Skeletal muscle satellite cell (primary cell): ENCODE measurements at regions not wholly inside any gene's neighbourhood (a gene's known extent, or its start where the extent isn't known, plus 50 kb on each side); places are given as distances from the start of the nearest gene placed in this dataset.

Experiments used
- H3K27me3 ChIP-seq: 2 replicates; pipeline ENCODE4 v1.7.0; 2013; ENCODE audit warnings: low read length; ENCODE audit not compliant: control insufficient read depth, insufficient read depth
- H3K36me3 ChIP-seq: 2 replicates; pipeline ENCODE4 v1.7.0; 2013; ENCODE audit warnings: mild to moderate bottlenecking, control low read depth, low read length; ENCODE audit not compliant: insufficient read depth
- H3K4me1 ChIP-seq: 2 replicates; pipeline ENCODE4 v1.7.0; 2013; ENCODE audit warnings: low read length; ENCODE audit not compliant: control insufficient read depth, insufficient read depth
- H3K4me2 ChIP-seq: 2 replicates; pipeline ENCODE4 v1.7.0; 2013; ENCODE audit warnings: mild to moderate bottlenecking, low read length
- H3K4me3 ChIP-seq: 2 replicates; pipeline ENCODE4 v1.7.0; 2013; ENCODE audit warnings: low read length
- H3K9ac ChIP-seq: 2 replicates; pipeline ENCODE4 v1.7.0; 2013; ENCODE audit warnings: mild to moderate bottlenecking, low read depth, low read length, moderate library complexity
- H3K9me3 ChIP-seq: replicated peaks from 2 replicates; pipeline ENCODE4 v1.7.0; 2013; ENCODE audit warnings: mild to moderate bottlenecking, control low read depth, low read length

DNA sequence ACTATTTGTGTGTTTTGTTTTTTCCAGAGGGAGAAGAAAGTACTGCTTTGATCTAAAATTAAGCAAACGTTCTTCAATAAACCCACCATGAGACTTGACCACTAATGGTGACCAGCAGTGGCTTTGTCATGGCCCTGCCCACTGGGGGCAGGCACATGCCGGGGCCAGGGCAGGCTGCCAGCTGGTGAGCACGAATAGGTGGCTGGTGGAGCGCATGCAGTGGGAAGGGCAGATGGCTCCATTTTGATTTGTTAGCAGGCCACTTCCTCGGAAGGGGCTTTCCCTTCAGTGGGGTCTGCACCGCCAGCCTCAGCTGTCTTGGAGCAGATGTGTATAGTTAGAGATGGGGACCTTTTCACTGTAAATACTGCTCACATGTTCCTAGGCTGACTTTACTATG is 277.1 kb downstream of the SOX11 start:
- no peaks in the 10 kb centered on the region for H3K4me1 ChIP-seq
- H3K27me3 ChIP-seq = no peaks in the 10 kb centered on the region
- no peak overlapping the region for H3K4me2 ChIP-seq
- H3K36me3 ChIP-seq = no peaks in the 10 kb centered on the region
- no peak overlapping the region for H3K4me3 ChIP-seq
- no peak overlapping the region for H3K9ac ChIP-seq
- H3K9me3 ChIP-seq = no peaks in the 10 kb centered on the region

DNA sequence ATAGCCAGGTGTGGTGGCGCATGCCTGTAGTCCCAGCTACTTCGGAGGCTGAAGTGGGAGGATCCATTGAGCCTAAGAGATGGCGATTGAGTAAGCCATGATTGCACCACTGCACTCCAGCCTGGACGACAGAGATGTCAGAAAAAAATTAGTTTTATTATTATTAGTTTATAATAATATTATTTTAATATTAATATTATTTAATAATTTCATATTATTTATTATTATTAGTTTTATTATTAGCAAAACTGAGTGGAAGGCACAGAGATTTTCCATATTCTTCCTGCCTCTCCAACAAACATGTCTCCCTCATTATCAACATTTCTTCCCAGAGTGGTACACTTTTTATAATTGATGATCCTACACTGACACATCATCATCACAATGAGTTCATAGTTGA is 278.2 kb downstream of the SOX11 start:
- H3K4me1 ChIP-seq = no peaks in the 10 kb centered on the region
- H3K27me3 ChIP-seq = no peaks in the 10 kb centered on the region
- H3K9me3 ChIP-seq = no peaks in the 10 kb centered on the region
- H3K4me3 ChIP-seq = no peak overlapping the region
- H3K9ac ChIP-seq = no peak overlapping the region
- no peak overlapping the region for H3K4me2 ChIP-seq
- no peaks in the 10 kb centered on the region for H3K36me3 ChIP-seq

DNA sequence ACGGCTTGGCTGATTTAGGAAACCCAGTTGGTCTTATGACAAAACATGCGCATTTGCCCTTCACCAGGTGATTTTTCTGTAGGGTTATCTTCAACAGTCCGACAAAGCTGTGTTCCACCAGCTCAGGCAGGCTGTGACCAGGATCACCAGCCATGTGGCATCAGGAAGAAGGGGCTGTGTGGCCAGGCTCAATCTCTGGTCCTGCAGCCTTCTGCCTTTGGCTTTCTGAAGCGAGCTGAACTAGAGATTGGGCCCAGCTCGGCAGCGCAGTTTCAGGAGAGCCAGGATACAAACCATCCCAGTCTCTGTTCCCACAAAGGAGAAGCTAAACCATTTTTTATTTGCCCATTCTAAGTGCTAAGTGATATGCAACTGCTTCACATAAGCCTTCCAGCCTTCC is 282.3 kb downstream of the SOX11 start:
- H3K9ac ChIP-seq = no peak overlapping the region
- H3K9me3 ChIP-seq = no peaks in the 10 kb centered on the region
- H3K36me3 ChIP-seq = no peaks in the 10 kb centered on the region
- H3K4me3 ChIP-seq = no peak overlapping the region
- H3K27me3 ChIP-seq = no peaks in the 10 kb centered on the region
- no peak overlapping the region for H3K4me2 ChIP-seq
- no peaks in the 10 kb centered on the region for H3K4me1 ChIP-seq

DNA sequence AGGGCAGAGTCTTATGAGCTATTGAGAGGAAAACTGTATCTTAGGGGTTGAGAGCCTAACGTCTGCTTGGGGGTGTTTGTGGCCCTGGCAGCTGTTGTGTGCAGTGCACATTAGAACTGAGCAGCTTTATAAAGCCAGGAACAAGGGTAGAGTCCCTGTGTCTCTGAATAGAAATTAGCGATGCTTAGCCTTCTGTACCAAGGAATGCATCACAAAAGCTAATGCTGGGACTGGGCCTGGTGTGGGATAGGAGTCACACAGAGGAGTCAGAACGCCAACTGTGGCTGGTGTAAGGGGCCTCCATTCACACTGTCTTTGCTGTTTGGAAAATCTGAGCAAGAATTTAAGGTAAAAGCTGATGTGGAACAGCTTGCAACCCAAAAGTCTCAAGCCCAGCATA is 283.2 kb downstream of the SOX11 start:
- H3K9me3 ChIP-seq = no peaks in the 10 kb centered on the region
- no peak overlapping the region for H3K9ac ChIP-seq
- no peak overlapping the region for H3K4me3 ChIP-seq
- H3K4me2 ChIP-seq = no peak overlapping the region
- H3K27me3 ChIP-seq = no peaks in the 10 kb centered on the region
- H3K4me1 ChIP-seq = no peaks in the 10 kb centered on the region
- no peaks in the 10 kb centered on the region for H3K36me3 ChIP-seq

DNA sequence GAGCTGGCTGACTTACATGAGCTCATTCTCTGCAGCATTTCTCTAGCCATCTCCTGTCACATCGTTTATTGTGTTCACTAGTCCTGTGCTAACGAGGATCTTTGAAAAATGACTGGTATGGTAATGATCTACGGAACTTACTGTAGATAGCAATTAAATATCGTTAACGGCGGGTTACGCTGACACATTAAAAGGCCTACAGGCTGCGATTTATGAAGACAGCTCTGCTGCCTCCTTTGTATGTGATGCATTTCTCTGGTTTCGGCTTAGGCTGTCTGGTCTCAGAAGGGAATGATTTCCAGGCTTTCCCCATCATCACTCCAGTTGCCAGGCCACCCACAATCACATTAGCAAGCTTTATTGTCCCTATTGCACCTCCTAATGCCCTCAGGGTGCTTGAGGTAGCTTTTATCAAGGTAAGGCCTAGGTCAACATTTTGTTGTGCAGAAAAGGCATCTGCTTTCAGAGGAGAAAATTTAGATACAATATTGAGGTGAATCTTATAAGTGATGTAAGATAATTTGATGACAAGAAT is 284.4 kb downstream of the SOX11 start:
- Histone ChIP-seq H3K4me1 (no peaks in the 10 kb centered on the region), H3K9me3 (no peaks in the 10 kb centered on the region), H3K4me3 (no peak overlapping the region), H3K27me3 (no peaks in the 10 kb centered on the region), H3K36me3 (no peaks in the 10 kb centered on the region), H3K4me2 (no peak overlapping the region), H3K9ac (no peak overlapping the region)

DNA sequence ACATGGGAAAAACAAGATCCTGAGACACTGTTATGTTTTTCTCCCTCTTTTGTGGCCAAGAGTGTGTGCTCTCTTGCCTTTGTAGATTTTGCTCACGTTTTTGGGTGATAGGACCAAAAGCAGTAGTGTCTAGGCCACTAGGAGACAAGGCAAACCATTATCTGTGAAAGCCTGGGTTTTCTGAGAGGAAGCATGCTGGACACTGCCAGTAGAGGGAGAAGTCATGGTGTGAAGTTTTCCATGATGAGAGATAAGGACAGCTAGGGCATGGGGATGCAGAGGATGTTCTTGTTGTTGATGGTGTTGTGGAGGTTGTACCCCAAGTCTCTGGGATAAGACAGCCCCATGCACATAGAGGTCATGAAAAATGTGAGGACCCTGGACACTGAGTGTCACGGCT is 285.3 kb downstream of the SOX11 start:
- Histone ChIP-seq H3K4me3 (no peak overlapping the region), H3K9ac (no peak overlapping the region), H3K36me3 (no peaks in the 10 kb centered on the region), H3K4me2 (no peak overlapping the region), H3K4me1 (no peaks in the 10 kb centered on the region), H3K9me3 (no peaks in the 10 kb centered on the region), H3K27me3 (no peaks in the 10 kb centered on the region)

DNA sequence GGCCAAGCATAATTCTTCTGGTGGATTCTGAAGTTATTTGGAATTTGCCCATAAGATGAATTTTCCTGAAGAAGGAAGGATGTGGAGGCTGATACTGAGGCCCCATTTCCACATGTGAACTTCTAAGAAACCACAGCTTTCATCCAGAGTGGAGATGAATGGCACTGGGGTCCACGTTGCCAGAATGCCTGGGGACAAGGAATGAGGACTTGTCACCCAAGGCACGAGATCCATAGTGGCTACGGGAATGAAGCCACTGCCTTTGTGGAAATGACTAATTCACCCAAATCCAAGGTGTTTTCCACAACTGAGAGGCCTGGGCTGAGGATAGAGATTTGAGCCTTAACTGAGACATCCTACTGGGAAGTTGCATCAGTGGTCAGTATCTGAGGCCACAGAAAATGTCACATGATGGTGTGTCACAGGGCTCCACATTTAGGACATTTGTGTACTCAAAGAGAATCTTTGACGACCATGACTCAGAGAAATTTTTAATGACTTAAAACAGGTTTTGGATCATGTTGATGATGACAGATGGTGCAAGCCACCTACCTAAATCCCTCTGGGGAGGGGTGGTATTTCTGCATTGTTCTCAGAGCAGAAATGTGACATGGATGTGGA is 286.1 kb downstream of the SOX11 start:
- Histone ChIP-seq H3K27me3 (no peaks in the 10 kb centered on the region), H3K36me3 (no peaks in the 10 kb centered on the region), H3K4me3 (no peak overlapping the region), H3K4me1 (no peaks in the 10 kb centered on the region), H3K9ac (no peak overlapping the region), H3K4me2 (no peak overlapping the region), H3K9me3 (no peaks in the 10 kb centered on the region)

DNA sequence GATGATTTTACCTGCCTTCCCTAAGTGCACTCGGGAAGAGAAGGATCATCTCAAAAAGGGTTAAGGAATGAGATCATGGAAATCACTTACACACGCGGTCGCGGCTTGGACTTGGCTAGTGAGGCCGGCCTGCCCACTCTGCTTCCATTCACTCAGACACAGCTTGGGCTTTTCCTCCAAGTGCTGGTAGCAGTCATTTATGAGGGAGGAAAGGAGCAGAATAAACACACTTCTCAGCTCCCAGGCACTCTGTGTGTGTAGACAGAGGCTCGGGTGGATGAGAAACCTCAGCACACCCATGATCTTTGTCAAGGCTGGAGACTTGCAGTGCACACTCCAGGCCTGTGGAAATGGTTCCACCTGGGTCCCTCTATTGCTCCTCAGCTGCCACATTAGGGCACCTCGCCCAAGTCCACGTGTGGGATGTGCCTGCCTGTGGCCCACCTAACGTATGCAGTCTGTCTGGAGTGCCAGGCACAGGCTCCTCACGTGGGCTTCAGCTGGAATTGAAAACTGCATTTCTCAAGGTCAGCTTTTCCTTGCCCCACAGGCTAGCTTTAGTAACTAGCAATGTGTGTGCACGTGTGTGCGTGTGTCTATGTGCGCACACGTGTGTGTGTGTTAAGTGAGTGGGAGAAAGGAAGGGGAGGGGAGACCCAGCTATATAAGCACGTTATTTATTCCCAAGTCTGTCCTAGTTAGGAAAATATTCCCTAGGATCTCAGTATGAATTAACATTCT is 288.4 kb downstream of the SOX11 start:
- no peak overlapping the region for H3K4me2 ChIP-seq
- H3K36me3 ChIP-seq = no peaks in the 10 kb centered on the region
- no peaks in the 10 kb centered on the region for H3K9me3 ChIP-seq
- no peak overlapping the region for H3K9ac ChIP-seq
- no peaks in the 10 kb centered on the region for H3K27me3 ChIP-seq
- H3K4me1 ChIP-seq = no peaks in the 10 kb centered on the region
- no peak overlapping the region for H3K4me3 ChIP-seq

DNA sequence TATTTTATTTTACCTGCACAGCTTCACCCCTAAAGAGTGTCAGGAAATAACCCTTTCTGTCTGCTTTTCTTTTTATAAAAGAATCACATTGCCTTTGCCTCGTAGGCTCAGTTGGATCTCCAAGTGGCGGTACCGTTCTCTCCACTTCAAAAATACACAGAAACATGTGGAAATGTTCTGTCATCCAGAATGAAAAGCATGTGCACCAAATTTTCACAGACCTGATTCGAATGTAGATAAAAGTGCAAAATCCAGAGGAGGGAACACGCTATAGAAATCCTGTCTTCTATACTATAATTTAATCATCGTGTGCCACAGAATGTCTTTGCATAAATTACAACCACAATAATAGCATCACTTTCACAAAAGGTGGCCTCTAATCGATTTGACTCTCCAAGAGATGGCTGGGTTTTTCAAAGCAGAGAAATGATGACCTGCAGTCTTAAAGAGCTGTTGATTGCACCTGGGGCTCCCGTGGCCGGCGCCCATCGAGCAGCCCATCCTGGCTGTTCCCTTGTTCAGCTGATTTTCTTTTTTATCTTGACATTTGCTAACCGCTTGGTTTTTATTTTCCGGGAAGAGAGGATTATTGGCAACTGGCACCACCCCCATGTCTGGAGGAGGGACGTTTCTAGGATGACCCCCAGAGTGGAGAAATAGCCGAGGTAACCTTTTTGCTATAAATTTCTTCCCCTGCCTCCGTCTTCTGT is 290.2 kb downstream of the SOX11 start:
- Histone ChIP-seq H3K9me3 (no peaks in the 10 kb centered on the region), H3K4me1 (no peaks in the 10 kb centered on the region), H3K4me2 (no peak overlapping the region), H3K4me3 (no peak overlapping the region), H3K36me3 (no peaks in the 10 kb centered on the region), H3K27me3 (no peaks in the 10 kb centered on the region), H3K9ac (no peak overlapping the region)

DNA sequence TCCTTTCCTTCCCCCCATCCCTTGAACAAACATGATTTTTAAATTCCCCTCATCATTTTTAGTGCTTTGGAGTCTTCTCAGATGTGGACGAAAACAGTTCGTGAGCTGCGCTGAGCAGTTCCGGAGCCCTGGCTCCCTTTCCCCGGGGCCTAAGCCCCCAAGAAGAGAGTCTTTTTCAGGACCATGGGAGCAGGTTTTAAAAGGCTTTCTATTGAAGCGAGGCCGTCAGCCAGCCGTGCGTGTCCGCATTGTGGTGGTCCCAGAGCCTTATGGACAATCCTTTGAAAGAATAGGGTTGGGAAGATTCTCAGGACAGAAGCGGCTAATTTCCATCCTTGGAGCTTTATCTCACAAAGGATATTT is 290.7 kb downstream of the SOX11 start:
- no peak overlapping the region for H3K4me2 ChIP-seq
- no peaks in the 10 kb centered on the region for H3K4me1 ChIP-seq
- no peak overlapping the region for H3K9ac ChIP-seq
- no peaks in the 10 kb centered on the region for H3K36me3 ChIP-seq
- no peaks in the 10 kb centered on the region for H3K27me3 ChIP-seq
- H3K9me3 ChIP-seq = no peaks in the 10 kb centered on the region
- no peak overlapping the region for H3K4me3 ChIP-seq

DNA sequence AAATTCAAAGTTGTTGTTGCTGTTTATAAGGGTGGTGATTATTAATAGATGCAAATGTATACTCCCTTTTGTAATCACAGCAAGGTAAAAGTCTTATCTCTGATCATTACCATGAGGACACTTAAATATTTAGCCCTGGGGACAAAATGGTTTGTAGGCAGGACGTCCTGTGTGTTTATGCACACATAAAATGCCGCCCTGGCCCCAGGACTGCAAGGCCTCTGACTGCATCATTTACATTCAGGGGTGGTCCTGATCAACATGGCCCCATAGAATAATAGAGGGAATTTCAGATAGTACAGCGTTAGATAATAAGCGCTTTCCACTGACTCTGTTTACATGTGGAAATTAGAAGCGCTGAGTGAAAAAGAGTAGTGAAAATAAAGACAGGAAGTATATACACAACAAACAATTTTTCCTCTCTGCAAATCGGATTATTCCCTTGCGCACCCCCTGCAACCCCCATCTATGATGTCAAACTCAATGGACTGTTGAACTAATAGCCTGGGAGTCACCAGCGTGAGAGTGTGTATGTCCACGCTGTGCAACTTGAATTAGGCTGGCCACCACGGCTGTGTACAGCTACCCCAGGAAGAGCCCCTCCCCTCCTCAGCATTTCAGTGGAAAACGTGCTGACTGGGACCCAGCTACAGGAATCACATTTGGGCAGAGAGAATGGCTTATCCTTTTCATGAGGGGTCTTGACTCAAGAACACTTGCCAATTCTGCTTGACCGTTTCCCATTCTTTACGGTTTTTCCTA is 291.5 kb downstream of the SOX11 start:
- Histone ChIP-seq H3K36me3 (no peaks in the 10 kb centered on the region), H3K27me3 (no peaks in the 10 kb centered on the region), H3K4me3 (no peak overlapping the region), H3K4me2 (no peak overlapping the region), H3K9ac (no peak overlapping the region), H3K9me3 (no peaks in the 10 kb centered on the region), H3K4me1 (no peaks in the 10 kb centered on the region)
